Heart right ventricle (tissue), 16 donors: ENCODE measurements at regions not wholly inside any gene's neighbourhood (a gene's known extent, or its start where the extent isn't known, plus 50 kb on each side); places are given as distances from the start of the nearest gene placed in this dataset.
"Not testable (repeated sequence)": the region's sequence is repeated elsewhere in the genome, so short reads cannot be mapped to it uniquely, and the experiment has no call there.

ENCODE experiments used
- ATAC-seq, 8 donors: fragments of 200-7000 bp; cut with Tn5 transposase; one replicate each; pipeline ENCODE4 v1.9.1; 2020; ENCODE audit warnings: mild to moderate bottlenecking in 8 of 8, moderate library complexity in 8 of 8, moderate number of reproducible peaks in 1 of 8
- DNase-seq, 2 donors: peaks; one replicate each; pipeline ENCODE4 v3.0.0-alpha.2; 2020
- H3K27ac ChIP-seq, 10 donors: fragments of 200-600 bp; sonication (generic) in 2 of 10; one replicate each; pipeline versions ENCODE4 v1.5.0 to v1.8.0; 2020 to 2022; ENCODE audit warnings: mild to moderate bottlenecking in 3 of 10
- H3K27me3 ChIP-seq, 7 donors: fragments of 200-600 bp; one replicate each; pipeline ENCODE4 v1.8.0; 2021 to 2022; ENCODE audit warnings: mild to moderate bottlenecking in 2 of 7
- H3K36me3 ChIP-seq, 9 donors: fragments of 200-600 bp; sonication (generic) in 1 of 9; one replicate each; pipeline versions ENCODE4 v1.5.0 to v1.8.0; 2020 to 2022; ENCODE audit warnings: mild to moderate bottlenecking in 2 of 9
- H3K4me1 ChIP-seq, 9 donors: fragments of 200-600 bp; sonication (generic) in 1 of 9; one replicate each; pipeline versions ENCODE4 v1.5.0 to v1.8.0; 2020 to 2022; ENCODE audit warnings: mild to moderate bottlenecking in 4 of 9
- H3K4me3 ChIP-seq, 10 donors: fragments of 200-600 bp; sonication (generic) in 2 of 10; one replicate each; pipeline versions ENCODE4 v1.5.0 to v1.8.0; 2020 to 2022; ENCODE audit warnings: mild to moderate bottlenecking in 7 of 10, moderate library complexity in 2 of 10
- H3K9me3 ChIP-seq, 11 donors: fragments of 200-600 bp in 10 of 11; sonication (generic) in 2 of 11; one replicate each; pipeline versions ENCODE4 v1.5.0 to v1.8.0; 2013 to 2022; ENCODE audit warnings: mild to moderate bottlenecking in 2 of 11, control low read depth in 1 of 11, moderate library complexity in 1 of 11
- whole genome bisulfite sequencing, 2 donors: extraction: QIAGEN DNeasy Blood & Tissue Kit; methylation state at CpG; one replicate each; pipeline ENCODE4 v1.1.7; 2013; ENCODE audit warnings: inconsistent platforms in 1 of 2; 5-methylcytosine and 5-hydroxymethylcytosine counted together
- intact Hi-C, 10 donors: fragments of 100-400 bp; cut with DNase I; formaldehyde crosslinking; loops; one replicate each; pipeline versions ENCODE4 v1.11.1 to v1.14.2; 2022
- TF ChIP-seq, protein P1 (sequence below), 9 donors: fragments of 200-600 bp; sonication (generic) in 2 of 9; IDR thresholded peaks; one replicate each; pipeline versions ENCODE4 v1.5.0 to v1.8.0; 2021 to 2022; ENCODE audit warnings: antibody characterized with exemption in 9 of 9, mild to moderate bottlenecking in 5 of 9, moderate library complexity in 1 of 9
- donor health status: Arrhythmogenic right ventricular cardiomyopathy.
- donor health status: ischemic (EF 13 %, LVEDD 7.1; RV severe dilation, severe dysfunction).
- donor health status: healthy with polysubstance abuse.
- donor health status: DM: no; HTN: yes; CAD: no.
- donor health status: DM: no; HTN: no; CAD: no.
- donor health status: ischemic (EF 25% LVEDD 6.9; RV normal size, moderate dysfunction).
- donor health status: ischemic (EF 25% LVEDD 5.7; RV mildly dilated, moderate dysfunction).
- donor health status: healthy.
- donor health status: DM: yes; HTN: yes; CAD: no.
- donor health status: Ischemic cardiomyopathy.
- donor health status: ischemic (EF 35%, LVEDD 5.7; RV mildly dilated, moderate dysfunction).
- donor health status: nonischemic (EF 11% LVEDD 7.7; RV severe dilation, severe dysfunction).
- donor health status: DM: yes; HTN: yes; CAD: no.
- donor health status: PGD.
- donor health status: ischemic (EF 29% LVEDD 5.4; RV normal size, mild dysfunction).
- donor health status: nonischemic (EF 23%, LVEDD 6.1; RV moderate dilation, normal function).

DNA sequence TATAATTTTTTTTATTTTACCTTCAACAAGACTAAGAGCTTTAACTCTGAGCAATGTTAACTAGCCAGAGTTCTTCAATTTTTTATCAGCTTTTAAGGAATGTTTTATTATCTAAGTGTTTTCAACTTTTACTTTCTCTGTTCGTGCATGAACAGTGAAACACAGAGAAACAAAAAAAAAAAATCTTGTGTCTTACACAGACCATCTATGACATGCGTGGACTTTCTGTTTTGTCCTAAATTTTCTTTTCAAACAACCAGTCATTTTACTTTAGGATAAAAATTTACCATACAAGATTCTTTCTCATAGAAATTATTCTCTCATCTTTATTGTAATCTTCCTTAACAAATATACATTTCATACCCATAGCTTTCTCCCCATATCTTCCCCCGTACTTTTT is 731.9 kb upstream of the PCDH10 start:
- TF ChIP-seq, protein P1, sequence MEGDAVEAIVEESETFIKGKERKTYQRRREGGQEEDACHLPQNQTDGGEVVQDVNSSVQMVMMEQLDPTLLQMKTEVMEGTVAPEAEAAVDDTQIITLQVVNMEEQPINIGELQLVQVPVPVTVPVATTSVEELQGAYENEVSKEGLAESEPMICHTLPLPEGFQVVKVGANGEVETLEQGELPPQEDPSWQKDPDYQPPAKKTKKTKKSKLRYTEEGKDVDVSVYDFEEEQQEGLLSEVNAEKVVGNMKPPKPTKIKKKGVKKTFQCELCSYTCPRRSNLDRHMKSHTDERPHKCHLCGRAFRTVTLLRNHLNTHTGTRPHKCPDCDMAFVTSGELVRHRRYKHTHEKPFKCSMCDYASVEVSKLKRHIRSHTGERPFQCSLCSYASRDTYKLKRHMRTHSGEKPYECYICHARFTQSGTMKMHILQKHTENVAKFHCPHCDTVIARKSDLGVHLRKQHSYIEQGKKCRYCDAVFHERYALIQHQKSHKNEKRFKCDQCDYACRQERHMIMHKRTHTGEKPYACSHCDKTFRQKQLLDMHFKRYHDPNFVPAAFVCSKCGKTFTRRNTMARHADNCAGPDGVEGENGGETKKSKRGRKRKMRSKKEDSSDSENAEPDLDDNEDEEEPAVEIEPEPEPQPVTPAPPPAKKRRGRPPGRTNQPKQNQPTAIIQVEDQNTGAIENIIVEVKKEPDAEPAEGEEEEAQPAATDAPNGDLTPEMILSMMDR (IDR thresholded peaks at IDR 0.05) = no peak
- Histone ChIP-seq H3K36me3 (no peaks in the 10 kb centered on the region), H3K4me3 (no peak overlapping the region), H3K27me3 (no peaks in the 10 kb centered on the region), H3K27ac (no peak overlapping the region), H3K4me1 (no peaks in the 10 kb centered on the region), H3K9me3 (peaks cover 0 to 47% (median 5%) of the 10 kb centered on the region in 11 donors)
- DNase-seq = no peak
- WGBS, 2 donors = 58 to 72% methylated on average over 3 of the region's 3 CpGs
- intact Hi-C loops = no loop called here
- no peak for ATAC-seq

DNA sequence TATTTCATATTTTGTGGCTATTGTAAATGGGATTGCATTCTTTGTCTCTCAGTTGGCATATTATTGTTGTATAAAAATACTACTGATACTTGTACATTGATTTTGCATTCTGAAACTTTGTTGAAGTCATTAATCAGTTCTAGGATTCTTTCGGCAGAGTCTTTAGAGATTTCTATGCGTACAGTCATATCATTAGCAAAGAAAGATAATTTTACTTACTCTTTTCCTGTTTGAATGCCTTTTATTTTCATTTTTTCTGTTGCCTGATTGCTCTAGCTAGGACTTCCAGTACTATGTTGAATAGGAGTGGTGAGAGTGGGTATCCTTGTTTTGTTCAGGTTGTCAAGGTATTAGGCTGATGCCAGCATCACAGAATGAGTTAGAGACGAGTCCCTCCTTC is 722.0 kb upstream of the PCDH10 start:
- H3K27ac ChIP-seq = no peak overlapping the region
- H3K27me3 ChIP-seq = no peaks in the 10 kb centered on the region
- TF ChIP-seq, protein P1 (IDR thresholded peaks at IDR 0.05) = no peak
- H3K36me3 ChIP-seq = no peaks in the 10 kb centered on the region
- peaks cover 0 to 9% (median 0%) of the 10 kb centered on the region in 11 donors for H3K9me3 ChIP-seq
- intact Hi-C loops = no loop called here
- ATAC-seq (no peak), DNase-seq (no peak)
- H3K4me3 ChIP-seq = no peak overlapping the region
- no peaks in the 10 kb centered on the region for H3K4me1 ChIP-seq
- WGBS, 2 donors = 70 to 76% methylated on average over 3 of the region's 3 CpGs

DNA sequence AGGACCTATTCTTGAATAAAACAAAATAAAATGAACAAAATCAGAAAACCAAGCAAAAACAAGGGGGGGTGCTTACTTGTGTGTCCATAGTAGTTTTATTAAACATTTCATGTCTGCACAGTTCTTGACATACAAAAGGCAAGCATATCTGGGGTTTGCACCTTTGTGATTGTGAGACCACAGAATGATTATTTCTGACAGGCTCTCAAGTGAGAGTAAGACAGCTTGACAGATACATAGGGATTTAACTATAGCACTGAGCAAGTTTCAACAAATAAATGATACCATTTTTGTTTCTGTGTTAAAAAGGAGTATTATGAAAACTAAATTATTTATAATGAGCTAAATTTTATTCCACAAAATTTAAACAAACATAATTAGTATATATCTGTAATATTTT is 712.0 kb upstream of the PCDH10 start:
- no peaks in the 10 kb centered on the region for H3K4me1 ChIP-seq
- no peaks in the 10 kb centered on the region for H3K36me3 ChIP-seq
- DNase-seq (no peak), ATAC-seq (no peak)
- H3K9me3 ChIP-seq = peaks cover 0 to 4% (median 0%) of the 10 kb centered on the region in 11 donors
- intact Hi-C loops = no loop called here
- no peak overlapping the region for H3K27ac ChIP-seq
- no peaks in the 10 kb centered on the region for H3K27me3 ChIP-seq
- no peak overlapping the region for H3K4me3 ChIP-seq
- TF ChIP-seq, protein P1 (IDR thresholded peaks at IDR 0.05) = no peak

DNA sequence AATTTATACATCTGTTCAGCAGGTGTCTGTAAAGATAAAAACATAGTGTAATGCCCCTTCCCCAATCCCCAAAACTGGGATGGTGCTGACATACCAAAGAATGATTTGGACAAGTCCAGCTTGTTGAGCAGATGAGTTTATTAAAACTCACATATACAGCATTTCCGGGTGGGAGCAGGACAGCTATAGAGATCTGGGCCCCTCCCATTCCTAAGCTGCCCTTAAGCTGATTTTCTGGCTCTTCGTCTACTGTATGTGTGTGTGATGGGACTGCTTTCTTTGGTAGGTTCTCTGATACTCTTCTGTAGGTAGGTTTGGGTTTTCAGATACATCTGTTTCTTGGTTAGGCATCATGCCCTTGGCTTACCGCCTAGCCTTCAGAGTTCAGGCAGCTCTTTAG is 703.7 kb upstream of the PCDH10 start:
- no peak overlapping the region for H3K4me3 ChIP-seq
- TF ChIP-seq, protein P1 (IDR thresholded peaks at IDR 0.05) = no peak
- 81 to 86% methylated on average over 3 of the region's 3 CpGs for WGBS, 2 donors
- H3K9me3 ChIP-seq = peaks cover 0 to 35% (median 6%) of the 10 kb centered on the region in 11 donors
- H3K36me3 ChIP-seq = no peaks in the 10 kb centered on the region
- H3K27ac ChIP-seq = no peak overlapping the region
- no peak for DNase-seq
- H3K4me1 ChIP-seq = no peaks in the 10 kb centered on the region
- H3K27me3 ChIP-seq = no peaks in the 10 kb centered on the region
- intact Hi-C loops = no loop called here
- no peak for ATAC-seq

DNA sequence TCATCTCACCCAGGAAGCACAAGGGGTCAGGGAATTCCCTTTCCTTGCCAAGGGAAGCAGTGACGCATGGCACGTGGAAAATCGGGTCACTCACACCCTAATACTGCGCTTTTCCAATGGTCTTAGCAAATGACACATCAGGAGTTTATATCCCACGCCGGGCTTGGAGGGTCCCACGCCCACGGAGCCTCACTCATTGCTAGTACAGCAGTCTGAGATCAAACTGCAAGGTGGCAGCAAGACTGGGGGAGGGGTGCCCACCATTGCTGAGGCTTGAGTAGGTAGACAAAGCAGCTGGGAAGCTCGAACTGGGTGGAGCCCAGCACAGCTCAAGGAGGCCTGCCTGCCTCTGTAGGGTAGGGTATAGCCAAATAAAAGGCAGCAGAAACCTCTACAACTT is 691.1 kb upstream of the PCDH10 start:
- WGBS, 2 donors = 78 to 87% methylated on average over 9 of the region's 9 CpGs
- H3K27me3 ChIP-seq, H3K4me3 ChIP-seq, H3K27ac ChIP-seq, H3K4me1 ChIP-seq, intact Hi-C loops, H3K36me3 ChIP-seq, ATAC-seq, DNase-seq: not testable (repeated sequence)
- peaks cover 0 to 37% (median 0%) of the 10 kb centered on the region in 11 donors for H3K9me3 ChIP-seq
